IMR-90 (cell line): ENCODE measurements at regions not wholly inside any gene's neighbourhood (a gene's known extent, or its start where the extent isn't known, plus 50 kb on each side); places are given as distances from the start of the nearest gene placed in this dataset.

ENCODE experiments used
- ATAC-seq: fragments of 200-7000 bp; cut with Tn5 transposase; 2 replicates; pipeline ENCODE4 v1.9.1; 2020; ENCODE audit warnings: low read depth, mild to moderate bottlenecking, moderate library complexity
- BruUV-seq: library from RNA; stranded (reverse); fragments of 400-500 nt; replicated peaks from 2 replicates; lab custom pipeline; 2021; lab: Mats Ljungman, UMichigan
- CTCF ChIA-PET: fragments of 300-600 bp; formaldehyde crosslinking; extraction: SDS; loops from one replicate; lab custom pipeline; 2021; ENCODE audit warnings: antibody characterized with exemption; lab: Yijun Ruan, JAX
- POLR2A ChIA-PET: fragments of 300-600 bp; sonication (Branson Sonifier 250); formaldehyde crosslinking; loops from one replicate; lab custom pipeline; 2022; ENCODE audit warnings: antibody characterized with exemption; ENCODE audit not compliant: unreplicated experiment; lab: Charles Lee
- DNase-seq: peaks from one replicate; pipeline ENCODE4 v3.0.0; 2013
- H2AFZ ChIP-seq: replicated peaks from 2 replicates; pipeline ENCODE3; 2013; ENCODE audit warnings: low read length, mild to moderate bottlenecking; ENCODE audit not compliant: poor library complexity
- H2AK5ac ChIP-seq: 2 replicates; pipeline ENCODE4 v1.6.1; 2013; ENCODE audit warnings: low read depth, low read length, inconsistent platforms
- H2AK9ac ChIP-seq: replicated peaks from 2 replicates; pipeline ENCODE3; 2013; ENCODE audit warnings: mild to moderate bottlenecking, low read depth, low read length, moderate library complexity; ENCODE audit not compliant: poor library complexity
- H2BK120ac ChIP-seq: 2 replicates; pipeline ENCODE4 v1.6.1; 2013; ENCODE audit warnings: low read depth, low read length, inconsistent platforms
- H2BK15ac ChIP-seq: 3 replicates; pipeline ENCODE4 v1.6.1; 2013; ENCODE audit warnings: low read depth, low read length, inconsistent platforms
- H2BK20ac ChIP-seq: 2 replicates; pipeline ENCODE4 v1.6.1; 2013; ENCODE audit warnings: low read depth, mild to moderate bottlenecking, inconsistent platforms, low read length, moderate library complexity
- H2BK5ac ChIP-seq: 2 replicates; pipeline ENCODE4 v1.6.1; 2013; ENCODE audit warnings: mild to moderate bottlenecking, low read depth, low read length, inconsistent platforms; ENCODE audit not compliant: poor library complexity, severe bottlenecking
- H3K14ac ChIP-seq: replicated peaks from 2 replicates; pipeline ENCODE4 v1.6.1; 2013; ENCODE audit warnings: low read depth, low read length, inconsistent platforms
- H3K18ac ChIP-seq: 2 replicates; pipeline ENCODE4 v1.6.1; 2013; ENCODE audit warnings: low read depth, low read length, control low read depth
- H3K23ac ChIP-seq: 2 replicates; pipeline ENCODE4 v1.6.1; 2013; ENCODE audit warnings: low read depth, low read length, inconsistent platforms
- H3K27ac ChIP-seq: 2 replicates; pipeline ENCODE4 v1.5.1; 2013; ENCODE audit warnings: mild to moderate bottlenecking, control low read depth, low read length; ENCODE audit not compliant: insufficient read depth
- H3K27me3 ChIP-seq: 2 replicates; pipeline ENCODE4 v1.6.1; 2013; ENCODE audit warnings: low read length; ENCODE audit not compliant: control insufficient read depth, insufficient read depth
- H3K36me3 ChIP-seq: 2 replicates; pipeline ENCODE4 v1.6.1; 2013; ENCODE audit warnings: low read length, mixed read lengths; ENCODE audit not compliant: control insufficient read depth, insufficient read depth
- H3K4ac ChIP-seq: 2 replicates; pipeline ENCODE4 v1.6.1; 2013; ENCODE audit warnings: low read depth, low read length, inconsistent platforms
- H3K4me1 ChIP-seq: 2 replicates; pipeline ENCODE4 v1.6.1; 2013; ENCODE audit warnings: low read length, mixed read lengths; ENCODE audit not compliant: control insufficient read depth, insufficient read depth
- H3K4me2 ChIP-seq: 2 replicates; pipeline ENCODE4 v1.6.1; 2013; ENCODE audit warnings: low read depth, mild to moderate bottlenecking, control low read depth, low read length, moderate library complexity
- H3K4me3 ChIP-seq: 2 replicates; pipeline ENCODE4 v1.5.1; 2013; ENCODE audit warnings: low read depth, mild to moderate bottlenecking, control low read depth, low read length, moderate library complexity; ENCODE audit not compliant: insufficient read depth
- H3K56ac ChIP-seq: 2 replicates; pipeline ENCODE4 v1.6.1; 2013; ENCODE audit warnings: low read length, inconsistent platforms; ENCODE audit not compliant: insufficient read depth; ENCODE audit errors: extremely low read depth
- H3K79me1 ChIP-seq, 2 experiments: 2 replicates each; pipeline ENCODE4 v1.6.1; 2013; ENCODE audit warnings: low read length in 2 of 2, inconsistent platforms in 1 of 2, low read depth in 1 of 2
- H3K9ac ChIP-seq: 2 replicates; pipeline ENCODE4 v1.6.1; 2013; ENCODE audit warnings: low read depth, low read length, control low read depth
- H3K9me1 ChIP-seq: 2 replicates; pipeline ENCODE4 v1.6.1; 2013; ENCODE audit warnings: low read length, inconsistent platforms; ENCODE audit not compliant: insufficient read depth
- H3K9me3 ChIP-seq: 2 replicates; pipeline ENCODE4 v1.6.1; 2013; ENCODE audit warnings: low read length; ENCODE audit not compliant: control insufficient read depth, insufficient read depth
- H4K20me1 ChIP-seq: 2 replicates; pipeline ENCODE4 v1.6.1; 2013; ENCODE audit warnings: low read length, inconsistent platforms; ENCODE audit not compliant: insufficient read depth
- H4K5ac ChIP-seq: 2 replicates; pipeline ENCODE4 v1.6.1; 2013; ENCODE audit warnings: mild to moderate bottlenecking, low read depth, low read length, control low read depth
- H4K8ac ChIP-seq, 2 experiments: 2 replicates each; pipeline ENCODE4 v1.6.1; 2013; ENCODE audit warnings: low read depth in 2 of 2, low read length in 2 of 2, control low read depth in 1 of 2, inconsistent platforms in 1 of 2
- H4K91ac ChIP-seq: 2 replicates; pipeline ENCODE4 v1.6.1; 2013; ENCODE audit warnings: low read depth, low read length, inconsistent platforms; ENCODE audit not compliant: insufficient read depth
- BHLHE40 ChIP-seq: fragments of 150-350 bp; IDR thresholded peaks from 2 replicates; pipeline ENCODE4 v1.6.1; 2016; ENCODE audit warnings: mild to moderate bottlenecking, low read depth, low read length
- CEBPB ChIP-seq: IDR thresholded peaks from 2 replicates; pipeline ENCODE4 v1.6.1; 2012; ENCODE audit warnings: low read depth, low read length, improper control_type of control experiment
- CHD1 ChIP-seq: IDR thresholded peaks from 2 replicates; pipeline ENCODE4 v1.6.1; 2012; ENCODE audit warnings: low read depth, low read length, improper control_type of control experiment
- FOS ChIP-seq: fragments of 150-350 bp; IDR thresholded peaks from 2 replicates; pipeline ENCODE4 v1.6.1; 2016; ENCODE audit warnings: low read depth, low read length
- MAFK ChIP-seq: IDR thresholded peaks from 2 replicates; pipeline ENCODE4 v1.6.1; 2012; ENCODE audit warnings: low read depth, low read length, improper control_type of control experiment
- MAZ ChIP-seq: IDR thresholded peaks from 2 replicates; pipeline ENCODE4 v1.6.1; 2012; ENCODE audit warnings: low read depth, mild to moderate bottlenecking, low read length, improper control_type of control experiment, moderate library complexity, borderline replicate concordance
- MXI1 ChIP-seq: IDR thresholded peaks from 2 replicates; pipeline ENCODE4 v1.6.1; 2012; ENCODE audit warnings: low read depth, mild to moderate bottlenecking, low read length, moderate library complexity, borderline replicate concordance
- NFE2L2 ChIP-seq: fragments of 150-350 bp; IDR thresholded peaks from 2 replicates; pipeline ENCODE4 v1.6.1; 2016; ENCODE audit warnings: low read depth, mild to moderate bottlenecking, low read length
- POLR2A ChIP-seq: IDR thresholded peaks from 2 replicates; pipeline ENCODE4 v1.6.1; 2012; ENCODE audit warnings: mild to moderate bottlenecking, low read depth, low read length
- RAD21 ChIP-seq: IDR thresholded peaks from 2 replicates; pipeline ENCODE4 v1.6.1; 2012; ENCODE audit warnings: low read length, improper control_type of control experiment
- RCOR1 ChIP-seq: IDR thresholded peaks from 2 replicates; pipeline ENCODE4 v1.6.1; 2012; ENCODE audit warnings: mild to moderate bottlenecking, low read length, improper control_type of control experiment; ENCODE audit not compliant: insufficient replicate concordance
- RFX5 ChIP-seq: IDR thresholded peaks from 2 replicates; pipeline ENCODE4 v1.8.0; 2012; ENCODE audit warnings: low read depth, mild to moderate bottlenecking, low read length, moderate library complexity
- SMC3 ChIP-seq: fragments of 150-350 bp; IDR thresholded peaks from 2 replicates; pipeline ENCODE4 v1.6.1; 2016; ENCODE audit warnings: low read depth, mild to moderate bottlenecking, antibody characterized with exemption, low read length, moderate library complexity
- WGBS, 2 experiments: methylation state at CpG; one replicate each; pipeline versions ENCODE4 v1.1.5 to v1.1.7; 2013; ENCODE audit warnings: missing lambda C conversion rate in 2 of 2; ENCODE audit not compliant: insufficient read length in 1 of 2; ENCODE audit errors: extremely low coverage in 2 of 2; 5-methylcytosine and 5-hydroxymethylcytosine counted together
- dilution Hi-C: fragments of 300-500 bp; cut with HindIII; formaldehyde crosslinking; loops from one replicate; pipeline ENCODE4 v1.14.3; 2018; ENCODE audit warnings: low sequenced_read_pairs; ENCODE audit not compliant: unreplicated experiment
- in situ Hi-C: fragments of 300-500 bp; cut with MboI; formaldehyde crosslinking; loops from 3 replicates; pipeline ENCODE4 v1.14.3; 2019; ENCODE audit warnings: low sequenced_read_pairs, inconsistent platforms, mixed read lengths
- intact Hi-C: fragments of 100-400 bp; cut with micrococcal nuclease; formaldehyde crosslinking; loops from 2 replicates; pipeline ENCODE4 v1.10.0; 2022
- TF ChIP-seq, protein P1 (sequence below): fragments of 150-350 bp; IDR thresholded peaks from 2 replicates; pipeline ENCODE4 v1.6.1; 2017; ENCODE audit warnings: mild to moderate bottlenecking, antibody characterized with exemption, low read length, low read depth
- TF ChIP-seq, protein P2 (sequence below): fragments of 150-350 bp; IDR thresholded peaks from 2 replicates; pipeline ENCODE4 v1.6.1; 2016; ENCODE audit warnings: low read depth, mild to moderate bottlenecking, low read length, moderate library complexity, borderline replicate concordance
- TF ChIP-seq, protein P3 (sequence below): conservative IDR thresholded peaks from 2 replicates; pipeline ENCODE4 v1.5.1; 2012; ENCODE audit warnings: mild to moderate bottlenecking, low read depth, low read length, improper control_type of control experiment

DNA sequence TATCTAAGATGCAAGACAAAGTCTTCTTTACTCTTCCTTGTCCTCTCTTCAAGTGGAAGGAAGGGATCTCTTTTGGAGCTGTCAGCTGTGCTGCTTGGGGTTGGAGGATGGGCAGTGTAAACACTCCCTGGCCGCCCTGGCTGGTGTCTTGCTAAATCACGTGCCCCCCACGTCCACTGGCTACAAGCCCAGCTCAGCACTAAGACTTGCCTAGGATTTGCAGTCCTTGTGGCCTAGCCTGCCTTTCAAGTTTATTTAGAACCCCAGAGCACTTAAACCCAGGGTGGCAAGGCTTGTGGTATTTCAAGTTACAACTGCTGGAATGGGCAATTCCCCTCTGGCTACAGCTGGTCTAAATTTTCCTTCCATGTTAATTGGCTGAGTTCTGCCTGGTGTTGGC is 272.4 kb upstream of the MYO3A start:
- H3K18ac ChIP-seq = no peak overlapping the region
- POLR2A ChIA-PET = no interaction called here
- no peak overlapping the region for H3K27ac ChIP-seq
- DNase-seq = no peak
- no peaks in the 10 kb centered on the region for H4K20me1 ChIP-seq
- CTCF ChIA-PET = no interaction called here
- H3K4ac ChIP-seq = no peak overlapping the region
- no peak overlapping the region for H2AK9ac ChIP-seq
- no peak overlapping the region for H2BK20ac ChIP-seq
- H3K56ac ChIP-seq = no peak overlapping the region
- H4K5ac ChIP-seq = no peak overlapping the region
- no peaks in the 10 kb centered on the region for H3K27me3 ChIP-seq
- TF ChIP-seq, protein P1, sequence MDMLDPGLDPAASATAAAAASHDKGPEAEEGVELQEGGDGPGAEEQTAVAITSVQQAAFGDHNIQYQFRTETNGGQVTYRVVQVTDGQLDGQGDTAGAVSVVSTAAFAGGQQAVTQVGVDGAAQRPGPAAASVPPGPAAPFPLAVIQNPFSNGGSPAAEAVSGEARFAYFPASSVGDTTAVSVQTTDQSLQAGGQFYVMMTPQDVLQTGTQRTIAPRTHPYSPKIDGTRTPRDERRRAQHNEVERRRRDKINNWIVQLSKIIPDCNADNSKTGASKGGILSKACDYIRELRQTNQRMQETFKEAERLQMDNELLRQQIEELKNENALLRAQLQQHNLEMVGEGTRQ = no peak
- TF ChIP-seq RCOR1 = no peak
- TF ChIP-seq RAD21 = no peak
- TF ChIP-seq MXI1 = no peak
- TF ChIP-seq CHD1 = no peak
- no peak for TF ChIP-seq POLR2A
- TF ChIP-seq SMC3 = no peak
- no peak for TF ChIP-seq MAFK
- TF ChIP-seq, protein P2, sequence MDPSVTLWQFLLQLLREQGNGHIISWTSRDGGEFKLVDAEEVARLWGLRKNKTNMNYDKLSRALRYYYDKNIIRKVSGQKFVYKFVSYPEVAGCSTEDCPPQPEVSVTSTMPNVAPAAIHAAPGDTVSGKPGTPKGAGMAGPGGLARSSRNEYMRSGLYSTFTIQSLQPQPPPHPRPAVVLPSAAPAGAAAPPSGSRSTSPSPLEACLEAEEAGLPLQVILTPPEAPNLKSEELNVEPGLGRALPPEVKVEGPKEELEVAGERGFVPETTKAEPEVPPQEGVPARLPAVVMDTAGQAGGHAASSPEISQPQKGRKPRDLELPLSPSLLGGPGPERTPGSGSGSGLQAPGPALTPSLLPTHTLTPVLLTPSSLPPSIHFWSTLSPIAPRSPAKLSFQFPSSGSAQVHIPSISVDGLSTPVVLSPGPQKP = no peak
- no peak for TF ChIP-seq FOS
- no peak for TF ChIP-seq BHLHE40
- TF ChIP-seq MAZ = no peak
- no peak for TF ChIP-seq RFX5
- TF ChIP-seq NFE2L2 = no peak
- TF ChIP-seq CEBPB = no peak
- TF ChIP-seq, protein P3, sequence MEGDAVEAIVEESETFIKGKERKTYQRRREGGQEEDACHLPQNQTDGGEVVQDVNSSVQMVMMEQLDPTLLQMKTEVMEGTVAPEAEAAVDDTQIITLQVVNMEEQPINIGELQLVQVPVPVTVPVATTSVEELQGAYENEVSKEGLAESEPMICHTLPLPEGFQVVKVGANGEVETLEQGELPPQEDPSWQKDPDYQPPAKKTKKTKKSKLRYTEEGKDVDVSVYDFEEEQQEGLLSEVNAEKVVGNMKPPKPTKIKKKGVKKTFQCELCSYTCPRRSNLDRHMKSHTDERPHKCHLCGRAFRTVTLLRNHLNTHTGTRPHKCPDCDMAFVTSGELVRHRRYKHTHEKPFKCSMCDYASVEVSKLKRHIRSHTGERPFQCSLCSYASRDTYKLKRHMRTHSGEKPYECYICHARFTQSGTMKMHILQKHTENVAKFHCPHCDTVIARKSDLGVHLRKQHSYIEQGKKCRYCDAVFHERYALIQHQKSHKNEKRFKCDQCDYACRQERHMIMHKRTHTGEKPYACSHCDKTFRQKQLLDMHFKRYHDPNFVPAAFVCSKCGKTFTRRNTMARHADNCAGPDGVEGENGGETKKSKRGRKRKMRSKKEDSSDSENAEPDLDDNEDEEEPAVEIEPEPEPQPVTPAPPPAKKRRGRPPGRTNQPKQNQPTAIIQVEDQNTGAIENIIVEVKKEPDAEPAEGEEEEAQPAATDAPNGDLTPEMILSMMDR = no peak
- in situ Hi-C loops (no loop called here), intact Hi-C loops (no loop called here), dilution Hi-C loops (no loop called here)
- H2AK5ac ChIP-seq = no peak overlapping the region
- no peak overlapping the region for H4K8ac ChIP-seq
- H3K9me3 ChIP-seq = peaks cover 10% of the 10 kb centered on the region
- H3K36me3 ChIP-seq = no peaks in the 10 kb centered on the region
- no peak overlapping the region for H3K14ac ChIP-seq
- H2BK5ac ChIP-seq = no peak overlapping the region
- no peak overlapping the region for H4K91ac ChIP-seq
- ATAC-seq = no peak
- H3K4me2 ChIP-seq = no peak overlapping the region
- H3K9ac ChIP-seq = no peak overlapping the region
- no peak overlapping the region for H3K23ac ChIP-seq
- H3K4me3 ChIP-seq = no peak overlapping the region
- no peak overlapping the region for H2AFZ ChIP-seq
- no CpG with 5 or more reads among the region's 3 CpGs for WGBS, 2 experiments
- H3K9me1 ChIP-seq = no peaks in the 10 kb centered on the region
- H2BK15ac ChIP-seq = no peak overlapping the region
- BruUV-seq = no TSS peak
- H3K79me1 ChIP-seq = no peaks in the 10 kb centered on the region
- H2BK120ac ChIP-seq = no peak overlapping the region
- no peaks in the 10 kb centered on the region for H3K4me1 ChIP-seq
